ENCODE measurements at regions not wholly inside any gene's neighbourhood (a gene's known extent, or its start where the extent isn't known, plus 50 kb on each side); places are given as distances from the start of the nearest gene placed in this dataset.

DNA sequence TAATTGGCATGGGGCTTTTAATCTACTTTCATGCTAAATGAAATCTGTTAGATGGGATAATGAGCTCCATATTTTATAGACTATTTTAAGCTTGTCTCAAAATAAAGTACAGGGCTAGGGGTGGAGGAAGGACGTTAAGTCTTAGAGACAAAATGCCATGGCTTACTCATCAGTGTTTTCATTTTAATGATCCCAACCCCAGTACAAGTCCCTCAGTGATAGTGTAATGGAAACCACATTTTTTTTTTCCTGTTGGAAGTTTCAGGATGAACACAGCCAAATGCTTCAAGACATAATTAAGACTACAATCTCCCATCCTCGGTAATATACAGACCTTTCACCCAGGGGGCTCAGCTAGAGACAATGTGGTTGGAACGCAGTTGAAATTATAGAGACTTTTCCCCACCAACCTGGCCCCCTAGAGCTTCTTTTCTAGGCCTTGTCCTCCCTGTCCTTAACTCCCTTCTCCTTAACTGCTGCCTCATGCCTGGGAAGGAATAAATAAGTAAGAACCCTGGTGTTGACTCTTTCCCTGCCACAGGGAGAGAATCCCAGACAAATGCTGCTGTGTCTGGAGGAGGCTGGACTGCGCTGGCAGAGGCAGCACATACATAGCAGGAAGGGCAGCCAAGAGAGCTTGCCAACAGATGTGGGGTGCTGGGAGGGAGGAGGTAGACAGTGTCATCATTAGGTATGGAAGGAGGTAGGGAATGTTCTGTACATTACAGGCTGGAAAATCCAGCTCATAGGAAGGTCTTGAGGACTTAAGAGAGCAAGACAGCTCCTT lies 115.4 kb upstream of the ROPN1 start:
- Histone ChIP-seq H3F3A (ENCODE audit: insufficient read depth, low read length) (no peaks in the 10 kb centered on the region), H3K4me3 (ENCODE audit: low read depth, low read length, poor library complexity, severe bottlenecking) (no peak overlapping the region), H3K4me2 (ENCODE audit: low read length) (no peak overlapping the region), H3K9me2 (ENCODE audit: low read depth, low read length) (no peaks in the 10 kb centered on the region), H3K79me2 (ENCODE audit: insufficient read depth, low read length) (no peaks in the 10 kb centered on the region), H3K4me1 (ENCODE audit: insufficient read depth, low read length, severe bottlenecking) (no peaks in the 10 kb centered on the region), H3K9ac (ENCODE audit: low read length) (no peak overlapping the region), H3K27ac (ENCODE audit: low read depth, low read length, poor library complexity, severe bottlenecking) (no peak overlapping the region), H2AFZ (ENCODE audit: low read length) (no peak overlapping the region), H3K9me3 (ENCODE audit: low read length) (no peaks in the 10 kb centered on the region), H3K36me3 (ENCODE audit: insufficient read depth, low read length) (no peaks in the 10 kb centered on the region), H3K27me3 (ENCODE audit: insufficient read depth, low read length) (no peaks in the 10 kb centered on the region), H4K20me1 (ENCODE audit: insufficient read depth, low read length) (no peaks in the 10 kb centered on the region)
- TF ChIP-seq, protein P1, sequence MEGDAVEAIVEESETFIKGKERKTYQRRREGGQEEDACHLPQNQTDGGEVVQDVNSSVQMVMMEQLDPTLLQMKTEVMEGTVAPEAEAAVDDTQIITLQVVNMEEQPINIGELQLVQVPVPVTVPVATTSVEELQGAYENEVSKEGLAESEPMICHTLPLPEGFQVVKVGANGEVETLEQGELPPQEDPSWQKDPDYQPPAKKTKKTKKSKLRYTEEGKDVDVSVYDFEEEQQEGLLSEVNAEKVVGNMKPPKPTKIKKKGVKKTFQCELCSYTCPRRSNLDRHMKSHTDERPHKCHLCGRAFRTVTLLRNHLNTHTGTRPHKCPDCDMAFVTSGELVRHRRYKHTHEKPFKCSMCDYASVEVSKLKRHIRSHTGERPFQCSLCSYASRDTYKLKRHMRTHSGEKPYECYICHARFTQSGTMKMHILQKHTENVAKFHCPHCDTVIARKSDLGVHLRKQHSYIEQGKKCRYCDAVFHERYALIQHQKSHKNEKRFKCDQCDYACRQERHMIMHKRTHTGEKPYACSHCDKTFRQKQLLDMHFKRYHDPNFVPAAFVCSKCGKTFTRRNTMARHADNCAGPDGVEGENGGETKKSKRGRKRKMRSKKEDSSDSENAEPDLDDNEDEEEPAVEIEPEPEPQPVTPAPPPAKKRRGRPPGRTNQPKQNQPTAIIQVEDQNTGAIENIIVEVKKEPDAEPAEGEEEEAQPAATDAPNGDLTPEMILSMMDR (IDR thresholded peaks at IDR 0.05; ENCODE audit: low read length), result no peak
- no peak for TF ChIP-seq EZH2 (IDR thresholded peaks at IDR 0.05; ENCODE audit: borderline replicate concordance, low read length)

DNA sequence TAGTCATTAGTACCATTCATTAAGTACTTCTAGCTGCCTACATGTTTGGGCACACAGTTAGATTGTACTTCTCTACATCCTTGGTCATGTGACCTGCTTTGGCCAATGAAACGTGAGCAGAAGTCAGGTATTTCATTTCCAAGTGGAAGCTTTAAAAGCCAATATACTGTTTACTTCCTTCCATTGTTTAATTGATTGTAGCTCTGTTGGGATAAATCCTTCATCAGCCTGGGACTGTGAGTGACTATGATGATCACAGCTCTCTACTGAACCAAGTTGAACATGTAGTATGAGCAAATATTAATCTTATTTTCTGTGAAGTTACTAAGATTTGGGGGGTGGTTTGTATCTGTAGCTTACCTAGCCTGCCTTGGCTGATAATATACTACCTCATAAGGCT lies 116.5 kb upstream of the ROPN1 start:
- no peaks in the 10 kb centered on the region for H3K27me3 ChIP-seq (ENCODE audit: insufficient read depth, low read length)
- no peaks in the 10 kb centered on the region for H3K79me2 ChIP-seq (ENCODE audit: insufficient read depth, low read length)
- no peaks in the 10 kb centered on the region for H3K36me3 ChIP-seq (ENCODE audit: insufficient read depth, low read length)
- H3K27ac ChIP-seq (ENCODE audit: low read depth, low read length, poor library complexity, severe bottlenecking), result no peak overlapping the region
- H3F3A ChIP-seq (ENCODE audit: insufficient read depth, low read length), result no peaks in the 10 kb centered on the region
- no peak overlapping the region for H3K4me2 ChIP-seq (ENCODE audit: low read length)
- H3K4me1 ChIP-seq (ENCODE audit: insufficient read depth, low read length, severe bottlenecking), result no peaks in the 10 kb centered on the region
- TF ChIP-seq, protein P1 (IDR thresholded peaks at IDR 0.05; ENCODE audit: low read length), result no peak
- no peak for TF ChIP-seq EZH2 (IDR thresholded peaks at IDR 0.05; ENCODE audit: borderline replicate concordance, low read length)
- no peak overlapping the region for H2AFZ ChIP-seq (ENCODE audit: low read length)
- H4K20me1 ChIP-seq (ENCODE audit: insufficient read depth, low read length), result no peaks in the 10 kb centered on the region
- H3K9ac ChIP-seq (ENCODE audit: low read length), result no peak overlapping the region
- H3K9me3 ChIP-seq (ENCODE audit: low read length), result no peaks in the 10 kb centered on the region
- H3K9me2 ChIP-seq (ENCODE audit: low read depth, low read length), result no peaks in the 10 kb centered on the region
- H3K4me3 ChIP-seq (ENCODE audit: low read depth, low read length, poor library complexity, severe bottlenecking), result no peak overlapping the region

DNA sequence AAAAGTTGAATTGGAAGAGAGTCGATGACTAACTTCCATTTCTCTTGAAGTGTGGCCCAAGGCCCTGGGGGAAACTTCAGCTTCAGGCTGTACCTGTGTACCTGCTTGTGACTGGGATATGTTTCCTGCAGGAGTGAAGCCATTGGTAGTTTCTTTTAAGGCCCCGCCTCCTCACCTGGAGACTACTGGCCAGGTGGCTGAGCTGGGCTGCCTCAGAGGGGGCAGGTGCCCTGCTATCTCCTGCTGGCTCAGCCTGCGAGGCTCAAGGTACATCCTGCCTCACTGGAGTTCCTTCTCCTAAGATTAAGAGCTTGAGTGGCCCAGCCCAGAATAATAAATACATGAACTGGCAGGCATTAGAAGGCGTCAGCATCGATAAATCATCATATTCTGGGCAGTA lies 121.6 kb upstream of the ROPN1 start:
- TF ChIP-seq, protein P1 (IDR thresholded peaks at IDR 0.05; ENCODE audit: low read length), result no peak
- TF ChIP-seq EZH2 (IDR thresholded peaks at IDR 0.05; ENCODE audit: borderline replicate concordance, low read length), result no peak
- H3F3A ChIP-seq (ENCODE audit: insufficient read depth, low read length), result no peaks in the 10 kb centered on the region
- H3K27me3 ChIP-seq (ENCODE audit: insufficient read depth, low read length), result no peaks in the 10 kb centered on the region
- no peaks in the 10 kb centered on the region for H4K20me1 ChIP-seq (ENCODE audit: insufficient read depth, low read length)
- no peaks in the 10 kb centered on the region for H3K9me3 ChIP-seq (ENCODE audit: low read length)
- no peaks in the 10 kb centered on the region for H3K79me2 ChIP-seq (ENCODE audit: insufficient read depth, low read length)
- no peak overlapping the region for H3K4me3 ChIP-seq (ENCODE audit: low read depth, low read length, poor library complexity, severe bottlenecking)
- H3K4me1 ChIP-seq (ENCODE audit: insufficient read depth, low read length, severe bottlenecking), result no peaks in the 10 kb centered on the region
- H3K9me2 ChIP-seq (ENCODE audit: low read depth, low read length), result no peaks in the 10 kb centered on the region
- H3K9ac ChIP-seq (ENCODE audit: low read length), result no peak overlapping the region
- H3K4me2 ChIP-seq (ENCODE audit: low read length), result no peak overlapping the region
- no peak overlapping the region for H3K27ac ChIP-seq (ENCODE audit: low read depth, low read length, poor library complexity, severe bottlenecking)
- no peaks in the 10 kb centered on the region for H3K36me3 ChIP-seq (ENCODE audit: insufficient read depth, low read length)
- H2AFZ ChIP-seq (ENCODE audit: low read length), result no peak overlapping the region
